Stomach (tissue), 8 donors: ENCODE measurements at regions not wholly inside any gene's neighbourhood (a gene's known extent, or its start where the extent isn't known, plus 50 kb on each side); places are given as distances from the start of the nearest gene placed in this dataset.

ENCODE experiments used
- DNase-seq, 2 donors: peaks; one replicate each; pipeline versions ENCODE4 v3.0.0 to v3.0.0-alpha.2; 2013 to 2019
- H3K27ac ChIP-seq, 5 donors: fragments of 200-600 bp in 4 of 5; sonication (generic) in 4 of 5; one replicate each; pipeline ENCODE4 v1.5.1; 2013 to 2019; ENCODE audit warnings: mild to moderate bottlenecking in 1 of 5, moderate library complexity in 1 of 5
- H3K27me3 ChIP-seq, 3 donors: fragments of 200-600 bp; sonication (generic); one replicate each; pipeline ENCODE4 v1.5.1; 2017 to 2019; ENCODE audit warnings: mixed run types in 1 of 3
- H3K36me3 ChIP-seq, 4 donors: fragments of 200-600 bp; sonication (generic); 1 replicate in 3 of 4; 2 replicates in 1 of 4; pipeline ENCODE4 v1.5.1; 2016 to 2019
- H3K4me1 ChIP-seq, 4 donors: fragments of 200-600 bp; sonication (generic); one replicate each; pipeline ENCODE4 v1.5.1; 2016 to 2019
- H3K4me3 ChIP-seq, 4 donors: fragments of 200-600 bp; sonication (generic) in 3 of 4; one replicate each; pipeline ENCODE4 v1.5.1; 2016 to 2019; ENCODE audit warnings: mild to moderate bottlenecking in 1 of 4
- H3K9me3 ChIP-seq, 4 donors: fragments of 200-600 bp; sonication (generic); one replicate each; pipeline ENCODE4 v1.5.1; 2016 to 2019
- EP300 ChIP-seq: sonication (generic); formaldehyde crosslinking; IDR thresholded peaks from one replicate; pipeline ENCODE4 v1.6.1; 2017; ENCODE audit warnings: antibody characterized with exemption
- POLR2A ChIP-seq, 4 donors: fragments of 450-650 bp; IDR thresholded peaks; one replicate each; pipeline ENCODE4 v1.6.1; 2016; ENCODE audit warnings: antibody characterized with exemption in 4 of 4, control low read depth in 2 of 4, mild to moderate bottlenecking in 1 of 4, moderate library complexity in 1 of 4
- POLR2AphosphoS5 ChIP-seq, 3 donors: sonication (generic); formaldehyde crosslinking; IDR thresholded peaks; one replicate each; pipeline ENCODE4 v1.6.1; 2016; ENCODE audit warnings: antibody characterized with exemption in 3 of 3
- WGBS, 5 donors: extraction: QIAGEN DNeasy Blood & Tissue Kit in 3 of 5; methylation state at CpG; one replicate each; pipeline versions ENCODE4 v1.1.5 to v1.1.7; 2013 to 2018; 5-methylcytosine and 5-hydroxymethylcytosine counted together
- intact Hi-C: fragments of 100-400 bp; cut with DNase I; formaldehyde crosslinking; loops from one replicate; pipeline ENCODE4 v1.15.1; 2023; ENCODE audit warnings: low total_unique reads
- TF ChIP-seq, protein P1 (sequence below), 7 experiments: fragments of 450-650 bp in 4 of 7; fragments of 200-600 bp in 3 of 7; sonication (generic) in 3 of 7; IDR thresholded peaks; one replicate each; pipeline ENCODE4 v1.5.1; 2016 to 2019; ENCODE audit warnings: antibody characterized with exemption in 7 of 7, control low read depth in 2 of 7, mild to moderate bottlenecking in 1 of 7
- donor health status: healthy with polysubstance abuse.
- donor health status: Bipolar disorder and iron deficiency.
- donor health status: healthy.

GRCh38 chr19:28234637-28235036 lies 978.3 kb downstream of the UQCRFS1 start:
- TF ChIP-seq POLR2A (IDR thresholded peaks at IDR 0.05) (no peak), POLR2AphosphoS5 (IDR thresholded peaks at IDR 0.05) (no peak), EP300 (no peak)
- TF ChIP-seq, protein P1, sequence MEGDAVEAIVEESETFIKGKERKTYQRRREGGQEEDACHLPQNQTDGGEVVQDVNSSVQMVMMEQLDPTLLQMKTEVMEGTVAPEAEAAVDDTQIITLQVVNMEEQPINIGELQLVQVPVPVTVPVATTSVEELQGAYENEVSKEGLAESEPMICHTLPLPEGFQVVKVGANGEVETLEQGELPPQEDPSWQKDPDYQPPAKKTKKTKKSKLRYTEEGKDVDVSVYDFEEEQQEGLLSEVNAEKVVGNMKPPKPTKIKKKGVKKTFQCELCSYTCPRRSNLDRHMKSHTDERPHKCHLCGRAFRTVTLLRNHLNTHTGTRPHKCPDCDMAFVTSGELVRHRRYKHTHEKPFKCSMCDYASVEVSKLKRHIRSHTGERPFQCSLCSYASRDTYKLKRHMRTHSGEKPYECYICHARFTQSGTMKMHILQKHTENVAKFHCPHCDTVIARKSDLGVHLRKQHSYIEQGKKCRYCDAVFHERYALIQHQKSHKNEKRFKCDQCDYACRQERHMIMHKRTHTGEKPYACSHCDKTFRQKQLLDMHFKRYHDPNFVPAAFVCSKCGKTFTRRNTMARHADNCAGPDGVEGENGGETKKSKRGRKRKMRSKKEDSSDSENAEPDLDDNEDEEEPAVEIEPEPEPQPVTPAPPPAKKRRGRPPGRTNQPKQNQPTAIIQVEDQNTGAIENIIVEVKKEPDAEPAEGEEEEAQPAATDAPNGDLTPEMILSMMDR (IDR thresholded peaks at IDR 0.05) = no peak
- WGBS, 5 donors = 53 to 67% (median 63%) methylated on average over 6 of the region's 6 CpGs
- H3K4me3 ChIP-seq = no peak overlapping the region
- intact Hi-C loops = no loop called here
- peaks cover 0 to 4% (median 2%) of the 10 kb centered on the region in 4 donors for H3K4me1 ChIP-seq
- no peak overlapping the region for H3K27ac ChIP-seq
- H3K36me3 ChIP-seq = no peaks in the 10 kb centered on the region
- no peaks in the 10 kb centered on the region for H3K9me3 ChIP-seq
- peak in 1 of 2 donors; percentile 25 for DNase-seq
- peaks cover 0 to 7% (median 0%) of the 10 kb centered on the region in 3 donors for H3K27me3 ChIP-seq

DNA sequence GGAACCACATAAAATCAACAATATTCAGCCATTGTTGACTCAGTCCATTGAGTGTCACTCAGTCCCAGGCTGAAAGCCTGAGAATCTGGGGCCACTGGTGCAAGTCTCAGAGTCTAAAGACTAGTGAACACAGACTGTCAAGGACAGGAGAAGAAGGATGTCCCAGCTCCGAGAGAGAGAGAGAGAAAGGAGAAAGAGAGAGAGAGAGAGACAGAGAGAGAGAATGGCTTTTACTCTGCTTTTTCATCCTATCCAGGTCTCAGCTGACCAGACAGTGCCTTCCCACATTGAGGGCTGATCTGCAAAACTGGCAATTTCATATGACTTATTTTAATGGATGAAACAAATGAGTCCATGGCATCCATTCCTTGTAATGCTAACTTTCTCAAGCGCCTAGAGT lies 984.1 kb downstream of the UQCRFS1 start:
- H3K4me1 ChIP-seq = peaks cover 0 to 4% (median 2%) of the 10 kb centered on the region in 4 donors
- intact Hi-C loops = no loop called here
- H3K9me3 ChIP-seq = no peaks in the 10 kb centered on the region
- H3K4me3 ChIP-seq = no peak overlapping the region
- no peaks in the 10 kb centered on the region for H3K36me3 ChIP-seq
- no peak for DNase-seq
- TF ChIP-seq POLR2AphosphoS5 (IDR thresholded peaks at IDR 0.05) (no peak), POLR2A (IDR thresholded peaks at IDR 0.05) (no peak), EP300 (no peak)
- TF ChIP-seq, protein P1 (IDR thresholded peaks at IDR 0.05) = no peak
- no peaks in the 10 kb centered on the region for H3K27me3 ChIP-seq
- H3K27ac ChIP-seq = no peak overlapping the region
- 65 to 91% (median 76%) methylated on average over 2 of the region's 2 CpGs for WGBS, 5 donors

GRCh38 chr19:28224441-28224840 lies 988.5 kb downstream of the UQCRFS1 start:
- H3K36me3 ChIP-seq = no peaks in the 10 kb centered on the region
- intact Hi-C loops = no loop called here

GRCh38 chr19:28221736-28222135 lies 991.2 kb downstream of the UQCRFS1 start:
- no peak overlapping the region for H3K4me3 ChIP-seq
- DNase-seq = no peak
- no peaks in the 10 kb centered on the region for H3K4me1 ChIP-seq
- H3K27me3 ChIP-seq = no peaks in the 10 kb centered on the region
- intact Hi-C loops = no loop called here
- WGBS, 5 donors = 77 to 89% (median 83%) methylated on average over 3 of the region's 3 CpGs
- H3K27ac ChIP-seq = no peak overlapping the region
- TF ChIP-seq, protein P1 (IDR thresholded peaks at IDR 0.05) = no peak
- TF ChIP-seq POLR2AphosphoS5 (IDR thresholded peaks at IDR 0.05) (no peak), EP300 (no peak), POLR2A (IDR thresholded peaks at IDR 0.05) (no peak)
- H3K9me3 ChIP-seq = no peaks in the 10 kb centered on the region
- H3K36me3 ChIP-seq = no peaks in the 10 kb centered on the region

More at GRCh38 chr19:28224441-28224840, 988.5 kb downstream of the UQCRFS1 start:
- Histone ChIP-seq H3K27ac (no peak overlapping the region), H3K4me1 (no peaks in the 10 kb centered on the region), H3K9me3 (no peaks in the 10 kb centered on the region), H3K27me3 (no peaks in the 10 kb centered on the region), H3K4me3 (no peak overlapping the region)
- 75 to 89% (median 82%) methylated on average over 6 to 10 of the region's 10 CpGs for WGBS, 5 donors
- no peak for DNase-seq
- TF ChIP-seq, protein P1 (IDR thresholded peaks at IDR 0.05) = no peak
- TF ChIP-seq EP300 = no peak
